Immature natural killer cell (primary cell): ENCODE measurements at regions not wholly inside any gene's neighbourhood (a gene's known extent, or its start where the extent isn't known, plus 50 kb on each side); places are given as distances from the start of the nearest gene placed in this dataset.

Experiments
- DNase-seq, 3 donors: peaks; one replicate each; pipeline ENCODE4 v3.0.0; 2022; ENCODE audit warnings: mixed read lengths in 1 of 3
- H3K27ac Mint-ChIP-seq, 6 donors: one replicate each; pipeline ENCODE4 v1.8.0; 2020; ENCODE audit warnings: mixed read lengths in 6 of 6, mild to moderate bottlenecking in 5 of 6, inconsistent platforms in 4 of 6, moderate library complexity in 3 of 6
- H3K27me3 Mint-ChIP-seq, 3 donors: one replicate each; pipeline ENCODE4 v1.8.0; 2020 to 2021; ENCODE audit warnings: low read depth in 3 of 3, mild to moderate bottlenecking in 3 of 3, mixed read lengths in 3 of 3, moderate library complexity in 3 of 3, inconsistent platforms in 1 of 3
- H3K36me3 Mint-ChIP-seq, 3 donors: one replicate each; pipeline ENCODE4 v1.8.0; 2020; ENCODE audit warnings: mixed read lengths in 3 of 3, inconsistent platforms in 2 of 3, mild to moderate bottlenecking in 2 of 3
- H3K4me1 Mint-ChIP-seq, 2 donors: one replicate each; pipeline ENCODE4 v1.8.0; 2020; ENCODE audit warnings: inconsistent platforms in 2 of 2, mild to moderate bottlenecking in 2 of 2, mixed read lengths in 2 of 2, moderate library complexity in 1 of 2
- H3K4me3 Mint-ChIP-seq, 5 donors: one replicate each; pipeline ENCODE4 v1.8.0; 2020; ENCODE audit warnings: mild to moderate bottlenecking in 5 of 5, mixed read lengths in 5 of 5, inconsistent platforms in 3 of 5, moderate library complexity in 3 of 5
- H3K9me3 Mint-ChIP-seq, 6 donors: one replicate each; pipeline ENCODE4 v1.8.0; 2020; ENCODE audit warnings: mild to moderate bottlenecking in 6 of 6, mixed read lengths in 6 of 6, inconsistent platforms in 4 of 6, moderate library complexity in 3 of 6

DNA sequence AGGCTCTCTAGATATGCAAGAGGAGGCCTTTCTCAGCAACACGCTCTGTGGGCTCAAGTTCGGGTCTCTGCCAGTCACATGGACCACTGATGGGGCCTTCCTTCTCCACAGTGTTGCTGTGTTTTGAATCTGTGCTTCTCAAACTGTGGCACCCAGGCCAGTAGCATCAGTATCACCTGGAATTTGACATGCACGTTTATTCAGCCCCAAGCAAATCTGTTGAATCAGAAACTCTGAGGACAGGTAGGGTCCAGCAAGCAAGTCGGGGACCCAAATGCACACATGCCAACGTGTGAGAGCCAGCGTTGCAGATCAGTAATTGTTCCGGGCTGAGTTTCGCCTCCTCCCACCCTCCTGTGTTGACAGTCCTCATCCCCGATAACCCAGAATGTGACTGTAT is 502.6 kb downstream of the IRX1 start:
- H3K4me3 Mint-ChIP-seq, result no peak overlapping the region
- peaks cover 0 to 8% (median 6%) of the 10 kb centered on the region in 3 donors for H3K27me3 Mint-ChIP-seq
- H3K4me1 Mint-ChIP-seq, result peaks cover 4 to 8% of the 10 kb centered on the region in 2 donors
- H3K36me3 Mint-ChIP-seq, result no peaks in the 10 kb centered on the region
- peaks cover 0 to 4% (median 0%) of the 10 kb centered on the region in 6 donors for H3K9me3 Mint-ChIP-seq
- H3K27ac Mint-ChIP-seq, result no peak overlapping the region
- DNase-seq, result no peak

DNA sequence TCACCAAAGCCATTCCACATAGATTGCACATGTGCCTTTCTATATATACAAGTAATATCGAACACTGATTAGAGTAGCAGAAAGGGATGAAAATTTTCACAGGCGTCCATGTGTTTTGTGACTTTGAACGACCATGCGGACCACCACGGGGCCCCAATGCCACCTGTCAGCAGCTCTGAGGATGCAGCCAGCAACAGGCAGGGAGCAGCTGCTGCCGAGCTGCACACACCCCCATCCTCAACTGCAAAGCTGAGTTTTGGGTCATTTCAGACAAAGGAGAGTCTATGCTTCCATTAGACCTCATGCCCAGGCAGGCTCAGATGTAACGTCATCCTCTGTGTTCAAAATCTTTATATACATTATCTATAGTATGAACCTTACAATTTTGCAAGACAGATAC is 503.8 kb downstream of the IRX1 start:
- H3K27me3 Mint-ChIP-seq, result peaks cover 0 to 7% (median 4%) of the 10 kb centered on the region in 3 donors
- DNase-seq, result no peak
- H3K4me1 Mint-ChIP-seq, result peaks cover under 1 to 2% of the 10 kb centered on the region in 2 donors
- H3K27ac Mint-ChIP-seq, result no peak overlapping the region
- H3K36me3 Mint-ChIP-seq, result no peaks in the 10 kb centered on the region
- no peak overlapping the region for H3K4me3 Mint-ChIP-seq
- peaks cover 0 to 6% (median 0%) of the 10 kb centered on the region in 6 donors for H3K9me3 Mint-ChIP-seq

DNA sequence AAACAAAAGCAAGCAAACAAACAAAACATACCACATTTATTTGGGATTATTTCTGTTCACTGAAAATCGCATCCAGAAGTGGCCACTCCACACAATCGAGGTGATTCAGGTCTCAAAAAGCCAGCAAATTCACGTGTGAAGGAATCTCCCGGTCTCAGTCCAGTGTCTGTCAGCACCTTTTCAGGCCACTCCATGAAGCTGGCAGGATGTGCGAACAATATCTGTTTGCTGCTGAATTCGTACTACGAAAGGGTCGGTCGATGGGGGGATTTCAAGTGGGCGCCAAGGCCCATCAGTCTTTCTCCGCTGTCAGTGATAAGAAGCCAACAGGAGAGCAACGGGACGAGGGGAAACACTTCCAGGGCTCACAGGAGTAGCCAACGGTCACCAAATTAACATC is 505.1 kb downstream of the IRX1 start:
- Mint-ChIP-seq H3K36me3 (no peaks in the 10 kb centered on the region), H3K4me1 (peaks cover 11 to 13% of the 10 kb centered on the region in 2 donors), H3K27me3 (peaks cover 0 to 7% (median 4%) of the 10 kb centered on the region in 3 donors), H3K9me3 (peaks cover 0 to 6% (median 0%) of the 10 kb centered on the region in 6 donors), H3K4me3 (no peak overlapping the region), H3K27ac (no peak overlapping the region)
- DNase-seq, result no peak

DNA sequence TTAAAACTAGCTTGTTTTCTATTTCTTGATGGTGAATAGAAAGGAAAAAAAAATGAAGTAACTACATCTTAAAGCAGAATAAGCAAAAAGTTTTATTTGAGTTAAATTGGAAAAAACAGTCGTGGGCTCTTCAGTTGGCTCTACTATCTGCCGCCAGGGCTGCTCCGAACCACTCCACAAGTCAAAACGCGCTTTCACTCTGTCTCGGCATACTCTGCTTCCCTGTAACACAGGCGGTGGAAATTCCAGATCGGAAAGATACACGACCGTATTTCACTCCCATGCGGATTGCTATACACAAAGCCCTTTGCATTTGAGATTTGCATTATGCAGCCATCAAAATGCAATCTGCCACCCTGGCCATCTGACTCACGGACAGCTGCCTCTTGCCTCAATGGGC is 505.6 kb downstream of the IRX1 start:
- peaks cover 0 to 6% (median 0%) of the 10 kb centered on the region in 6 donors for H3K9me3 Mint-ChIP-seq
- no peak overlapping the region for H3K27ac Mint-ChIP-seq
- H3K36me3 Mint-ChIP-seq, result no peaks in the 10 kb centered on the region
- DNase-seq, result no peak
- peaks cover 12 to 14% of the 10 kb centered on the region in 2 donors for H3K4me1 Mint-ChIP-seq
- H3K27me3 Mint-ChIP-seq, result peaks cover 0 to 4% (median 3%) of the 10 kb centered on the region in 3 donors
- no peak overlapping the region for H3K4me3 Mint-ChIP-seq

DNA sequence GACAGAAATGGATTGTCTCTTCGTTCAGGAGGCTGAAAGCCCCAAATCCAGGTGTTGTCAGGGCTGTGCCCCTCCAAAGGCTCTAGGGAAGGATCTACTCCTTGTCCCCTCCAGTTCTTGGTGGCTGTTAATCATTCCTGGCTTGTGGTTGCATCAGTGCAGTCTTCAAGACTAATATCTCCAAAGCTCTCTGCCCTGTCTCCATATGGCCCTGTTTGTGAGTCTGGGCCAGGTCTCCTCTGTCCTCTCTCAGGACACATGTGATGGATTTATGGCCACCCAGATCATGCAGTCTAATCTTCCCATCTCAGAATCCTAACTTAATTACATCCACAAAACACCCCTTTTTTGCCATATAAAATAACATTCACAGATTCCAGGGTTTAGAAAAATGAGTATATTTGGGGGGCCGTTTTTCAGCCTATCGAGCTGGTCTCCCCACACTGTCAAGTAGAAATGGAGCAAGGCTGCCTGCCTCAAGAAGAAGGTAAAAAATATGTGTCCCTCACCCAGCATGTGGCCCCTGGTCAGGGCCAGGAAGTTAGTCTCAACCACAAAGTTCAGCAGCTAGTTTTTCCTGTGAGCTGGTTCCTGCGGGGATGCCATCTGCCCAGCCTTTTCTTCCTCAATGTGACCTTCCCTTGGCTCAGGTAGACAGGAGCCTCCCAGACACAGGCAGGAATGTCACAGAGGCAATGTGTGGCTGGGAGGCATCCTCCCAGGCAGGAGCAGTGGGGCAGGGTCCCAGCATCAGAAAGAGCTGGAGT is 509.4 kb downstream of the IRX1 start:
- Mint-ChIP-seq H3K36me3 (no peaks in the 10 kb centered on the region), H3K4me1 (peaks cover 28 to 29% of the 10 kb centered on the region in 2 donors), H3K4me3 (no peak overlapping the region), H3K27ac (peak overlapping the region in 1 of 6 donors; percentile 49), H3K9me3 (peaks cover 0 to 6% (median 0%) of the 10 kb centered on the region in 6 donors), H3K27me3 (peaks cover 2 to 4% (median 2%) of the 10 kb centered on the region in 3 donors)
- DNase-seq, result no peak

DNA sequence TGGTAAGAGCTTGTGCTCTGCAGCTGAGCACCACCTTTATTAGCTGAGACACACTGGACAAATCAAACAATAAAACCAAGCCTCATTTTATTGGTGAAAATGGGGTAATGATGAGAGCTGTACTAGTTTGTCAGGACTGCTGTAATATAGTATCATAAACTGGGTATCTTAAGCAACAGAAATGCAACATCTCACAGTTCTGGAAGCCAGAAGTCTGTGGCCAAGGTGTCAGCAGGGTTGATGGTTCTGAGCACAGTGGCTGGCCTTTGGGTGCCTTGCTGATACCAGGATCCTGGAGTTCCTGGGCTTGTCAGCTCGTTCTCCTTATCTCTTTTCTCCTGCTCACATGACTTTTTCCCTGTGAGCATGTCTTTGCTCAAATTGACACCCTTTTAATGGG is 513.1 kb downstream of the IRX1 start:
- peak overlapping the region in 1 of 6 donors; percentile 47 for H3K27ac Mint-ChIP-seq
- H3K4me1 Mint-ChIP-seq, result peaks cover 28 to 29% of the 10 kb centered on the region in 2 donors
- peak overlapping the region in 1 of 5 donors; percentile 15 for H3K4me3 Mint-ChIP-seq

DNA sequence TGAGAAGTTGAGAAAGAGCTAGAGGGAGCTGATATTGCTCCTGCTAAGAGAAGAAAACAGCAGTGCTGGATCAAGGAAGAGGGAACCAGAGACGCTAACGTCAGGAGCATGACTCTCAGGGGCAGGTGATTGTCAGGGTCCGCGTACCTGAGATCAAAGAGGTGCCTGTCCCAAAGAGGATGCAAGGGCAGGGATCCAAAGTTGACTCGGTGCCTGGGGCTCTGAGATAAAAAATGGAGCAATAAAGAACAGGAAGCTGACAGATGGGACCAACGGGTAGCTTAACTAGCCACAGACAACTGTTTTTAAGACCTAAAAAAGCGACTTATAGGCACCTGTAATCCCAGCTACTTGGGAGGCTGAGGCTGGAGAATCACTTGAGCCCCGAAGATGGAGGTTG is 517.8 kb downstream of the IRX1 start:
- Mint-ChIP-seq H3K4me1 (peaks cover 7 to 8% of the 10 kb centered on the region in 2 donors), H3K4me3 (no peak overlapping the region), H3K9me3 (no peaks in the 10 kb centered on the region), H3K36me3 (no peaks in the 10 kb centered on the region), H3K27ac (no peak overlapping the region), H3K27me3 (peaks cover 0 to 3% (median 2%) of the 10 kb centered on the region in 3 donors)
- DNase-seq, result no peak

More for the DNA sequence above, 513.1 kb downstream of the IRX1 start:
- peaks cover 2 to 4% (median 2%) of the 10 kb centered on the region in 3 donors for H3K27me3 Mint-ChIP-seq
- H3K36me3 Mint-ChIP-seq, result no peaks in the 10 kb centered on the region
- H3K9me3 Mint-ChIP-seq, result peaks cover 0 to 2% (median 0%) of the 10 kb centered on the region in 6 donors
- DNase-seq, result peak in 1 of 3 donors; percentile 11

DNA sequence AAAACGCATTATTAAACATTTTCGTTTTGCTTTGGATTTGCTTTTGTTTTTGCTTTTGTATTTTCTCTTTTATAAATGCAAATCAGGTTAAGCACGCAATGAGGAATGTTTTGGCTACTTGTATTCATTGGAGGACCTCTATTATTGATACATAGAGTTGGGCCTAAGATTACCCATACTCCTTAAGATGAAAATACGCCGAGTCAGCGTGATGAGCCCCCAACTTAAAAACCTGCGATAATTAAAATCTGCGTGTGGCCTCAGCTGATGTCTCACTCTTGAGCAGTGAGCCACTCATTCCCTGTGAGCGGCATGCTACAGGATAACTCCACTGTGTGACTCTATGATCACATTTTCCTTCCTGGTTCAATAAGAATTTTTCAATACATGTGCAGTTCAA is 518.3 kb downstream of the IRX1 start:
- peaks cover 0 to under 1% (median 0%) of the 10 kb centered on the region in 6 donors for H3K9me3 Mint-ChIP-seq
- peaks cover 0 to 3% (median 2%) of the 10 kb centered on the region in 3 donors for H3K27me3 Mint-ChIP-seq
- no peaks in the 10 kb centered on the region for H3K36me3 Mint-ChIP-seq
- no peak overlapping the region for H3K4me3 Mint-ChIP-seq
- no peak for DNase-seq
- peaks cover 2 to 3% of the 10 kb centered on the region in 2 donors for H3K4me1 Mint-ChIP-seq
- no peak overlapping the region for H3K27ac Mint-ChIP-seq

DNA sequence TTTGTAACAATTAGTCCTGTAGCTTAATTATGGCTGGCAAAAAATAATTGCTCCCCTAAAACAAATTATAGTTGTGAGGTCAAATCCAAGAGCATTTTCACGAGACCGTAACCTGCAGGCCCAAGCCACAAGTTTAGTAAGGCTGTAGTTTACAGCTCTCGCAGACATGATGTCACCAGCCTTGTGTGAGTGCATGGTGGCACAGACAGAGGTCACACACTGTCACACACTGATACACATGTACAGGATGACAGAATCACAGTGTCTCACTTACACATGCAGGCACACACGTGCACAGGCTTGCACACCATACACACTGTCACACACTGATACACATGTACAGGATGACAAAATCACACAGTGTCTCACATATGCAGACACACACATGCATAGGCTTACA is 518.8 kb downstream of the IRX1 start:
- no peaks in the 10 kb centered on the region for H3K4me1 Mint-ChIP-seq
- DNase-seq, result no peak
- no peak overlapping the region for H3K4me3 Mint-ChIP-seq
- H3K27me3 Mint-ChIP-seq, result peaks cover 2 to 5% (median 2%) of the 10 kb centered on the region in 3 donors
- H3K36me3 Mint-ChIP-seq, result no peaks in the 10 kb centered on the region
- H3K27ac Mint-ChIP-seq, result no peak overlapping the region
- H3K9me3 Mint-ChIP-seq, result peaks cover 0 to 5% (median 0%) of the 10 kb centered on the region in 6 donors

DNA sequence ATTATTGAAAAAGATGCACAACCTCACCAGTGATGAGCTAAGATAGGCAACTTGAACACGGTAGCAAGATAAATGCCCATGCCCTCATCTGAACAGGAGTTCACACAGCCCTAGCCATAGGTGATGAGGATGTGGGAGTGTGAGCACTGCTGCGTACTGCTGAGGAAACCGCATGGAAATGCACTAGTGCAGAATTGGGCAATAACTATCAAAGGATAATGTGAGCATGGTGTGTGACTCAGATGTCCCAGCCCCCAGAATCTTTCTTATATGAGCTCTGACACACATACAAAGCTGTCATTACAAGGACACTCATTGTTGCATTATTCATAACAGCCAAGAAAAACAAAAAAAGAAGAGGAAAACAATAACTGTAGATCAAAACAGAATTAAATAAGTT is 521.2 kb downstream of the IRX1 start:
- no peak overlapping the region for H3K27ac Mint-ChIP-seq

DNA sequence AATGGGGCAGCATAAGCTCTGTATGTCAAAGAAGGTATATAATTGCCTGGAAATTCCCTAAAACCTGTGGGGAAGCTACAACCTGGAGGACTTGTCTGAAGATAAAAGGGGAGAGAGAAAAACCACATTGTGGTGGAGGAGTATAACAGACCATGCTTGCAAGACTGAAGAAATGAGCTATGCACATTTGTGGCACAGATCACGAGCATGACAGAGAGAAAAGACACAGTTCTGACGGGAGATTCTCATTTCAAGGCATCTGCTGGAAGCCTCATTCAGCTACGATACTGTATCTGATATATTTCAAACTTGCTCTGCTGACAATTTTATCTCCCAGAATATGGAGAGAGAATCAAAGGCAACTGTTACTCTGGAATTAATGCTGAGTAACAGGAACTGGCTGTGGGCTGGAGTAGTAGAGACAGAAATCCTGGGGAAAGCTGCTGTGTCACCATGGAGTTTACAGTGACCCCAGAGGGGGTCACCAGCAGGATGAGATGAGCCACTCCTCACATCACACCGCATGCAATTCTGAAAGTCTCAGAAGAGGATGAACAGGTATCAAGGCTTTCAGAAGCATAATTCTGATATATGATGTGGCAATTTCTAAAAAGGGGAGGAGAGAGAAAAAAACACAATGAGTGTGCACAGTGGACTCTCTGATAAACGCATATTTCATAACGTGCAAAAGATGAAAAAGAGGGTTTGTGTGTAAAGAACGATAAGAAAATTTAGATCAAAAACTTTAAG is 528.8 kb downstream of the IRX1 start:
- H3K9me3 Mint-ChIP-seq, result peaks cover 0 to 36% (median 9%) of the 10 kb centered on the region in 6 donors
- H3K4me1 Mint-ChIP-seq, result peaks cover 2 to 7% of the 10 kb centered on the region in 2 donors
- no peak overlapping the region for H3K4me3 Mint-ChIP-seq
- peaks cover 0 to 7% (median 0%) of the 10 kb centered on the region in 3 donors for H3K36me3 Mint-ChIP-seq
- H3K27me3 Mint-ChIP-seq, result peaks cover 2 to 11% (median 5%) of the 10 kb centered on the region in 3 donors
- DNase-seq, result no peak
- peak overlapping the region in 1 of 6 donors; percentile 57 for H3K27ac Mint-ChIP-seq

More for the DNA sequence above, 521.2 kb downstream of the IRX1 start:
- Mint-ChIP-seq H3K9me3 (peaks cover 0 to 17% (median 2%) of the 10 kb centered on the region in 6 donors), H3K4me3 (no peak overlapping the region), H3K27me3 (peaks cover 2 to 10% (median 4%) of the 10 kb centered on the region in 3 donors), H3K36me3 (peaks cover 0 to 4% (median 0%) of the 10 kb centered on the region in 3 donors), H3K4me1 (no peaks in the 10 kb centered on the region)
- no peak for DNase-seq

DNA sequence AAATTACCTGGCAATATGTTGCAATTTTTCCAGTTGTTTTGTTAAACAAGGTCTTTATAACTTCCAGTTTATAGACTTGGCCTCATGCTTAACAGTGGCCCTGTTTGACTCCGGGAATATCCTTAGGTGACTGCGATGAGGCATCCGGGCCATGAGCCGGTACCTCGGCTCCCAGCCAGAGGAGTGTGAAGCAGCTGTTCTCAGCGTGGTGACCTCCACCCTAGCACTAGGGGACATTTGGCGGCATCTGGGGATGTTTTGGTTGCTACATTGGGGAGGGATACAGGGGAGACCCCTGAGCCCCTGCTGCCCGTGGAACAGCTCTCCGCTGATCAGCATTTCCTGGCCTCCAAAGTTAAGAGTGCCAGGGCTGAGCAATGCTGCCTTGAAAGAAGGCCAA is 533.4 kb downstream of the IRX1 start:
- Mint-ChIP-seq H3K27me3 (peaks cover 0 to 6% (median 3%) of the 10 kb centered on the region in 3 donors), H3K36me3 (peaks cover 0 to 3% (median 0%) of the 10 kb centered on the region in 3 donors), H3K9me3 (peaks cover 0 to 27% (median 9%) of the 10 kb centered on the region in 6 donors), H3K4me1 (peaks cover 2 to 5% of the 10 kb centered on the region in 2 donors), H3K4me3 (no peak overlapping the region), H3K27ac (no peak overlapping the region)
- DNase-seq, result no peak

DNA sequence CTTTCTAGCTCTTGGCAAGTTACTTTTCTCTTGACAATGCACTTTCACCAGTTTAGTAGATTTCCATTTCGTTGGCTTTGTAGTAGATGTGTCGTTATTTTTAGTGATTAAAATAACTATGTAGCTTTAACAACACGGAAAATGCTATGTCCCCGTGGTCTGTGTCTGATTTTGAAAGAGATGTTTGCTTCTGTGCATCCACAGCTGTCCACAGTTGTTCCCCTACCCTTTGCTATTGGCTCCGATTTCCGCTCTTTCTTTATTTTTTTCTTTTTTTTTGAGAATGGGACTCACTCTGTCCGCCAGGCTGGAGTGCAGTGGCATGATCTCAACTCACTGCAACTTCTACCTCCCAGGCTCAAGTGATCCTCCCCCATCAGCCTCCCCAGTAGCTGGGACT is 533.9 kb downstream of the IRX1 start:
- H3K9me3 Mint-ChIP-seq, result peaks cover 0 to 24% (median 9%) of the 10 kb centered on the region in 6 donors
- peaks cover 1 to 3% of the 10 kb centered on the region in 2 donors for H3K4me1 Mint-ChIP-seq
- no peak for DNase-seq
- H3K27ac Mint-ChIP-seq, result no peak overlapping the region
- H3K4me3 Mint-ChIP-seq, result no peak overlapping the region
- peaks cover 0 to 3% (median 0%) of the 10 kb centered on the region in 3 donors for H3K36me3 Mint-ChIP-seq
- peaks cover 0 to 6% (median 3%) of the 10 kb centered on the region in 3 donors for H3K27me3 Mint-ChIP-seq

DNA sequence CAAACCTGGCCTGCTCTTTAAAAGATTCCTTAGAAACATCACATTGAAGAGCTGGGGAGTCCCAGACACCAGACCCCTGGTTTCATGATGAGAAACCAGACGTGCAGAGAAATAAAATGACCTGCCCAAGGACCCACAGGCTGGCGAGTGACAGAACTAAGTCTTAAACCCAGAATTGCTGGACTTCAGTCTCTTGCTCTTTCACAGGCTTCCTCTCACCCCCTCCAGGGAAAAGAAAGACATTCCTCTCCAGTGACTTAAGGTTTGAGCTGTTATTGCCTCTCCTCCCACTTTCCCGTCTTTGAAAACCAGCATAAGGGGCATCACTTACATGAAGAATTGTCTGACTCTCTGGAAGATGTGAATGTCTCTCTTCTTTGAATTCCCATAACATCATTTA is 535.2 kb downstream of the IRX1 start:
- DNase-seq, result no peak
- Mint-ChIP-seq H3K27ac (no peak overlapping the region), H3K4me1 (peaks cover 0 to 8% of the 10 kb centered on the region in 2 donors), H3K9me3 (peaks cover 0 to 28% (median 6%) of the 10 kb centered on the region in 6 donors), H3K36me3 (no peaks in the 10 kb centered on the region), H3K4me3 (no peak overlapping the region), H3K27me3 (peaks cover 0 to 6% (median 3%) of the 10 kb centered on the region in 3 donors)
